GM12878 (cell line): ENCODE measurements at regions not wholly inside any gene's neighbourhood (a gene's known extent, or its start where the extent isn't known, plus 50 kb on each side); places are given as distances from the start of the nearest gene placed in this dataset.

Experiments
- CREB1 ChIP-seq: IDR thresholded peaks from 2 replicates; pipeline ENCODE4 v1.6.1; 2012; ENCODE audit warnings: low read depth, mild to moderate bottlenecking, inconsistent platforms
- EZH2 ChIP-seq: IDR thresholded peaks from 2 replicates; pipeline ENCODE4 v1.6.1; 2012; ENCODE audit warnings: low read depth, mild to moderate bottlenecking, control low read depth, inconsistent platforms, low read length, borderline replicate concordance; ENCODE audit not compliant: control insufficient read depth
- GABPA ChIP-seq: IDR thresholded peaks from 2 replicates; pipeline ENCODE4 v1.6.1; 2014; ENCODE audit warnings: antibody characterized with exemption, low read depth, mild to moderate bottlenecking, inconsistent platforms
- MXI1 ChIP-seq: fragments of 150-350 bp; IDR thresholded peaks from 2 replicates; pipeline ENCODE4 v1.6.1; 2011; ENCODE audit warnings: low read depth, mild to moderate bottlenecking, inconsistent platforms, low read length, improper control_type of control experiment
- POLR2A ChIP-seq: IDR thresholded peaks from 2 replicates; pipeline ENCODE4 v1.6.1; 2011; ENCODE audit warnings: low read depth, mild to moderate bottlenecking, low read length
- POLR2AphosphoS5 ChIP-seq: IDR thresholded peaks from 2 replicates; pipeline ENCODE4 v1.6.1; 2011; ENCODE audit warnings: mild to moderate bottlenecking, low read length, inconsistent platforms
- RAD21 ChIP-seq: IDR thresholded peaks from 2 replicates; pipeline ENCODE4 v1.6.1; 2011; ENCODE audit warnings: mild to moderate bottlenecking, low read depth, low read length, moderate library complexity; ENCODE audit not compliant: insufficient read depth
- RAD51 ChIP-seq: fragments of 450-650 bp; IDR thresholded peaks from 2 replicates; pipeline ENCODE4 v1.6.1; 2016; ENCODE audit warnings: moderate library complexity, mild to moderate bottlenecking, inconsistent platforms
- RBBP5 ChIP-seq: fragments of 200-600 bp; sonication (generic); conservative IDR thresholded peaks from 2 replicates; pipeline ENCODE4 v1.6.1; 2016
- SMC3 ChIP-seq: IDR thresholded peaks from 2 replicates; pipeline ENCODE4 v1.6.1; 2011; ENCODE audit warnings: low read length, improper control_type of control experiment, borderline replicate concordance
- TF ChIP-seq, protein P1 (sequence below): IDR thresholded peaks from 2 replicates; pipeline ENCODE4 v1.6.1; 2011; ENCODE audit warnings: mild to moderate bottlenecking, low read depth, low read length, moderate library complexity; ENCODE audit not compliant: insufficient replicate concordance
- TF ChIP-seq, protein P2 (sequence below), 3 experiments: IDR thresholded peaks in 2 of 3; conservative IDR thresholded peaks in 1 of 3; 2 replicates each; pipeline ENCODE4 v1.5.1; 2011; ENCODE audit warnings: low read depth in 3 of 3, low read length in 3 of 3, mild to moderate bottlenecking in 3 of 3, control low read depth in 2 of 3, moderate library complexity in 2 of 3, inconsistent platforms in 1 of 3, mixed read lengths in 1 of 3; ENCODE audit not compliant: control insufficient read depth in 2 of 3, insufficient read depth in 1 of 3; ENCODE audit errors: extremely low read depth in 1 of 3
- TF ChIP-seq, protein P3 (sequence below): fragments of 450-650 bp; IDR thresholded peaks from 2 replicates; pipeline ENCODE4 v1.6.1; 2017; ENCODE audit warnings: mild to moderate bottlenecking
- TF ChIP-seq, protein P4 (sequence below): fragments of 450-650 bp; IDR thresholded peaks from 2 replicates; pipeline ENCODE4 v1.6.1; 2016; ENCODE audit warnings: mild to moderate bottlenecking

DNA sequence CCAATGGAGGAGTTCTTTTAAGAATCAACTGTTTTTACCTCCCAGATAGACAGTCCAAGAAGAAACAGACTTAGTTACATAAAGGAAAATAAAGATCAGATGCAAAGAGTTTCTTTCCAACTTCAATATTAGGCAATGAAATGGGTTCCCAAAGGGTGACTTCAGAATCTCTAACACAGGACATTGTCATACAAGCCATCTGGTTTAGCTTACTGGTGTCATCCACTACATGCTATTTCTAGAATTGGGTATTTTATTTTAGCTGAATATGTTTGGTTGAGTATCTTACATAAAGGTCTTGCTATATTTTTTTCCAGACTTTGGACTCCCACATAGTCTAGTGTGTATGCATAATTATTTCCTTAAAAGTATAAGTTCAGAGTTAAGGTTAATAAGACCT is 162.1 kb upstream of the SLC7A11 start:
- TF ChIP-seq POLR2A (no peak), CREB1 (no peak), RBBP5 (no peak), GABPA (no peak), RAD21 (no peak), EZH2 (no peak), MXI1 (no peak), POLR2AphosphoS5 (no peak), SMC3 (no peak), RAD51 (no peak)
- TF ChIP-seq, protein P1, sequence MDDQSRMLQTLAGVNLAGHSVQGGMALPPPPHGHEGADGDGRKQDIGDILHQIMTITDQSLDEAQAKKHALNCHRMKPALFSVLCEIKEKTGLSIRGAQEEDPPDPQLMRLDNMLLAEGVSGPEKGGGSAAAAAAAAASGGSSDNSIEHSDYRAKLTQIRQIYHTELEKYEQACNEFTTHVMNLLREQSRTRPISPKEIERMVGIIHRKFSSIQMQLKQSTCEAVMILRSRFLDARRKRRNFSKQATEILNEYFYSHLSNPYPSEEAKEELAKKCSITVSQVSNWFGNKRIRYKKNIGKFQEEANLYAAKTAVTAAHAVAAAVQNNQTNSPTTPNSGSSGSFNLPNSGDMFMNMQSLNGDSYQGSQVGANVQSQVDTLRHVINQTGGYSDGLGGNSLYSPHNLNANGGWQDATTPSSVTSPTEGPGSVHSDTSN = no peak
- TF ChIP-seq, protein P2, sequence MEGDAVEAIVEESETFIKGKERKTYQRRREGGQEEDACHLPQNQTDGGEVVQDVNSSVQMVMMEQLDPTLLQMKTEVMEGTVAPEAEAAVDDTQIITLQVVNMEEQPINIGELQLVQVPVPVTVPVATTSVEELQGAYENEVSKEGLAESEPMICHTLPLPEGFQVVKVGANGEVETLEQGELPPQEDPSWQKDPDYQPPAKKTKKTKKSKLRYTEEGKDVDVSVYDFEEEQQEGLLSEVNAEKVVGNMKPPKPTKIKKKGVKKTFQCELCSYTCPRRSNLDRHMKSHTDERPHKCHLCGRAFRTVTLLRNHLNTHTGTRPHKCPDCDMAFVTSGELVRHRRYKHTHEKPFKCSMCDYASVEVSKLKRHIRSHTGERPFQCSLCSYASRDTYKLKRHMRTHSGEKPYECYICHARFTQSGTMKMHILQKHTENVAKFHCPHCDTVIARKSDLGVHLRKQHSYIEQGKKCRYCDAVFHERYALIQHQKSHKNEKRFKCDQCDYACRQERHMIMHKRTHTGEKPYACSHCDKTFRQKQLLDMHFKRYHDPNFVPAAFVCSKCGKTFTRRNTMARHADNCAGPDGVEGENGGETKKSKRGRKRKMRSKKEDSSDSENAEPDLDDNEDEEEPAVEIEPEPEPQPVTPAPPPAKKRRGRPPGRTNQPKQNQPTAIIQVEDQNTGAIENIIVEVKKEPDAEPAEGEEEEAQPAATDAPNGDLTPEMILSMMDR (IDR thresholded peaks at IDR 0.05 in 2 of 3, conservative IDR thresholded peaks at IDR 0.05 in 1 of 3; ENCODE audit: control insufficient read depth in 2 of 3, extremely low read depth in 1 of 3, insufficient read depth in 1 of 3, low read depth in 3 of 3, low read length in 3 of 3) = no peak
- TF ChIP-seq, protein P3, sequence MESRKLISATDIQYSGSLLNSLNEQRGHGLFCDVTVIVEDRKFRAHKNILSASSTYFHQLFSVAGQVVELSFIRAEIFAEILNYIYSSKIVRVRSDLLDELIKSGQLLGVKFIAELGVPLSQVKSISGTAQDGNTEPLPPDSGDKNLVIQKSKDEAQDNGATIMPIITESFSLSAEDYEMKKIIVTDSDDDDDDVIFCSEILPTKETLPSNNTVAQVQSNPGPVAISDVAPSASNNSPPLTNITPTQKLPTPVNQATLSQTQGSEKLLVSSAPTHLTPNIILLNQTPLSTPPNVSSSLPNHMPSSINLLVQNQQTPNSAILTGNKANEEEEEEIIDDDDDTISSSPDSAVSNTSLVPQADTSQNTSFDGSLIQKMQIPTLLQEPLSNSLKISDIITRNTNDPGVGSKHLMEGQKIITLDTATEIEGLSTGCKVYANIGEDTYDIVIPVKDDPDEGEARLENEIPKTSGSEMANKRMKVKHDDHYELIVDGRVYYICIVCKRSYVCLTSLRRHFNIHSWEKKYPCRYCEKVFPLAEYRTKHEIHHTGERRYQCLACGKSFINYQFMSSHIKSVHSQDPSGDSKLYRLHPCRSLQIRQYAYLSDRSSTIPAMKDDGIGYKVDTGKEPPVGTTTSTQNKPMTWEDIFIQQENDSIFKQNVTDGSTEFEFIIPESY = no peak
- TF ChIP-seq, protein P4, sequence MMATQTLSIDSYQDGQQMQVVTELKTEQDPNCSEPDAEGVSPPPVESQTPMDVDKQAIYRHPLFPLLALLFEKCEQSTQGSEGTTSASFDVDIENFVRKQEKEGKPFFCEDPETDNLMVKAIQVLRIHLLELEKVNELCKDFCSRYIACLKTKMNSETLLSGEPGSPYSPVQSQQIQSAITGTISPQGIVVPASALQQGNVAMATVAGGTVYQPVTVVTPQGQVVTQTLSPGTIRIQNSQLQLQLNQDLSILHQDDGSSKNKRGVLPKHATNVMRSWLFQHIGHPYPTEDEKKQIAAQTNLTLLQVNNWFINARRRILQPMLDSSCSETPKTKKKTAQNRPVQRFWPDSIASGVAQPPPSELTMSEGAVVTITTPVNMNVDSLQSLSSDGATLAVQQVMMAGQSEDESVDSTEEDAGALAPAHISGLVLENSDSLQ = no peak
